GM20000 (cell line): ENCODE measurements at regions not wholly inside any gene's neighbourhood (a gene's known extent, or its start where the extent isn't known, plus 50 kb on each side); places are given as distances from the start of the nearest gene placed in this dataset.
"Not testable (repeated sequence)": the region's sequence is repeated elsewhere in the genome, so short reads cannot be mapped to it uniquely, and the experiment has no call there.

Experiments
- DNase-seq: peaks from one replicate; pipeline ENCODE4 v3.0.0; 2012; ENCODE audit warnings: low spot score
- CTCF ChIP-seq: IDR thresholded peaks from 2 replicates; pipeline ENCODE4 v1.5.1; 2012; ENCODE audit warnings: mild to moderate bottlenecking, control low read depth; ENCODE audit errors: extremely low read depth, missing control alignments

DNA sequence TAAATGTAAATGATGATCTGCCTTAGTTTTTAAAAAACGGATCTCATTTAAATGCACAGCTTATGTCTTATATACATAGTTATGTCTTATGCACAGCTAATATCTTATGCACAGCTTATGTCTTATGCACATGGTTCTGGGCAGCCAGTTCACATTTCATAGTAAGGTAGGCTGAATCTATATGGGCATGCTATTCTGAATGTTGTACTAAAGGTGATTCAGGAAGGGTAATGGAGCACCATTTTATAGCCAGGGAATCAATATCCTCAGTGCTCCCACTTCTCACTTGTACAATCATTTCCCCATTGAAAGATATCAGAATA lies 77.9 kb upstream of the MID1 start:
- DNase-seq: no peak
- no peak for TF ChIP-seq CTCF

DNA sequence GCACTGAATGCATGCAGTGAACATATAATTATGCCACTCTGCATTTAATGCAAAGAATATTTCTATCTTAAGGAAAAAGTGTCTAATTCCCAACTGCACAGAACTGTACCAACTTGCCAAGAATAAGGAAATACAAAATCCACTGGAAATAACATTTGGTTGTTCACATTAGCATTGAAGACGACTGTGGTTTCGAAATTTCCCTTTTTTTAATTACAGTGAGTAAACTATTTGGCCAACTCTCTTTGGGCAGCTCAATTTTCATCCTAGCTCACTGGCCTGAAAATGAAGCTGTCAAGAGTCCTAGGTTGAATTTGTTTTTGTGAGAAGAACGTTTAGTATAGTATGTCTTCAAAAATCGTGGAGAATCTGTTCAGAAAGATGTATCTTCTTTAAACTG lies 81.6 kb upstream of the MID1 start:
- no peak for DNase-seq
- no peak for TF ChIP-seq CTCF

GRCh38 chrX:10706342-10706741 lies 86.0 kb upstream of the MID1 start:
- not testable (repeated sequence) for DNase-seq

- DNase-seq: no peak
- TF ChIP-seq CTCF: no peak
Measured at GRCh38 chrX:10707773-10708172, 87.4 kb upstream of the MID1 start.

DNA sequence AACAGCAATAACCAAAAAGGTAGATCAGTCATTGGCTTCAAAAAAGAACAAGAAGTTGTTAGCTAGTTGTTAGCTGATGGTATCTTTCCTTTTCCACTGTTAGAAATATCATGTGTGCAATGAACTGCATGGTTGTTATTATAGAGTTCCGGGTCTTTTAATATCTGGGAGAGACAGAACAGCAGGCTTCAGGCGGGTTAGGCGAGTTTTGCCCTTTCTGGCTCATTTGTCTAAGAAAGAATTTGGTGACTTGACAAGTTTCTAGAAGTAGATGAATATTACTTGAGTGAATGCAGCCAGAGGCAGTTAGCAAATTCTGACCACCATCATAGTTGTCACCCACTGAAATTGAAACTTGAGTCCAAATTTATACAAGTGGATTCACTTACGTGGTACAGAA lies 88.9 kb upstream of the MID1 start:
- no peak for TF ChIP-seq CTCF
- DNase-seq: no peak

DNA sequence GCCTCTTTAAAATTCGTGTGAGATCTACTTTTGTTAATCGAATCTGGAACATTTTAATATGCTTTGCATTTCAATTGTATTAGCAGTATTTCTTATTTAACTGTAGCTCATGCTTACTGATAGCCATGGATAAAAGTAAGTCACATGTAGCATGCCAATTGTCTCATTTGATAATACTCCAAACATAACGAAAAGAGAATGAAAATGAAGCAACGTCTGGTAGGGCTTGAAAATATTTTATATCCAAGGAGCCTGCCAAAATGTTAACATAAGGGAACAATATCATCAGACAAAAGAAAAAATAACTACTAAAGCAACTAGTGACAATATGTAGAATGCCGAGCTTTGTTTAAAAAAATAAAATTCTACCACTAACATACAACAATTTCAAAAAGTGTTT lies 94.1 kb upstream of the MID1 start:
- no peak for TF ChIP-seq CTCF

GRCh38 chrX:10722851-10723250 lies 102.5 kb upstream of the MID1 start:
- peak; percentile 26 for TF ChIP-seq CTCF
- peak; percentile 25 for DNase-seq

More for the DNA sequence above, 94.1 kb upstream of the MID1 start:
- no peak for DNase-seq

- TF ChIP-seq CTCF: no peak
- DNase-seq: peak; percentile 8
Measured at GRCh38 chrX:10725071-10725470, 104.7 kb upstream of the MID1 start.
